COLO829 (cell line): ENCODE measurements at regions not wholly inside any gene's neighbourhood (a gene's known extent, or its start where the extent isn't known, plus 50 kb on each side); places are given as distances from the start of the nearest gene placed in this dataset.

ENCODE experiments used
- DNase-seq: peaks from one replicate; pipeline ENCODE4 v3.0.0; 2012; ENCODE audit warnings: low spot score

- no peak for DNase-seq
These were observed 173.2 kb downstream of the CDH26 start for GRCh38 chr20:60131375-60131774.

- no peak for DNase-seq
These were observed 174.1 kb downstream of the CDH26 start for GRCh38 chr20:60132162-60132826.

- DNase-seq = no peak
These were observed 174.8 kb downstream of the CDH26 start for GRCh38 chr20:60132827-60133670.

- no peak for DNase-seq
These were observed 177.1 kb downstream of the CDH26 start for GRCh38 chr20:60135276-60135675.

- DNase-seq = no peak
These were observed 178.6 kb downstream of the CDH26 start for GRCh38 chr20:60136645-60137401.

- DNase-seq = no peak
These were observed 179.5 kb downstream of the CDH26 start for GRCh38 chr20:60137657-60138245.

GRCh38 chr20:60138256-60139220, 180.3 kb downstream of the CDH26 start:
- no peak for DNase-seq

GRCh38 chr20:60139663-60140446, 181.6 kb downstream of the CDH26 start:
- DNase-seq = no peak

GRCh38 chr20:60142587-60142986, 184.4 kb downstream of the CDH26 start:
- no peak for DNase-seq

GRCh38 chr20:60143261-60143842, 185.1 kb downstream of the CDH26 start:
- DNase-seq = no peak

GRCh38 chr20:60144404-60144803, 186.2 kb downstream of the CDH26 start:
- DNase-seq = no peak

GRCh38 chr20:60144974-60145527, 186.8 kb downstream of the CDH26 start:
- no peak for DNase-seq

- DNase-seq = no peak
These were observed 188.8 kb downstream of the CDH26 start for GRCh38 chr20:60147004-60147403.

GRCh38 chr20:60148885-60149284, 190.7 kb downstream of the CDH26 start:
- no peak for DNase-seq

GRCh38 chr20:60152792-60153191, 194.6 kb downstream of the CDH26 start:
- no peak for DNase-seq

GRCh38 chr20:60160451-60161145, 202.4 kb downstream of the CDH26 start:
- DNase-seq = no peak

- DNase-seq = no peak
These were observed 209.6 kb downstream of the CDH26 start for GRCh38 chr20:60167812-60168211.

- DNase-seq = no peak
These were observed 210.7 kb downstream of the CDH26 start for GRCh38 chr20:60168963-60169362.

- DNase-seq = no peak
These were observed 211.9 kb downstream of the CDH26 start for GRCh38 chr20:60170116-60170515.
